ENCODE measurements at regions not wholly inside any gene's neighbourhood (a gene's known extent, or its start where the extent isn't known, plus 50 kb on each side); places are given as distances from the start of the nearest gene placed in this dataset.

DNA sequence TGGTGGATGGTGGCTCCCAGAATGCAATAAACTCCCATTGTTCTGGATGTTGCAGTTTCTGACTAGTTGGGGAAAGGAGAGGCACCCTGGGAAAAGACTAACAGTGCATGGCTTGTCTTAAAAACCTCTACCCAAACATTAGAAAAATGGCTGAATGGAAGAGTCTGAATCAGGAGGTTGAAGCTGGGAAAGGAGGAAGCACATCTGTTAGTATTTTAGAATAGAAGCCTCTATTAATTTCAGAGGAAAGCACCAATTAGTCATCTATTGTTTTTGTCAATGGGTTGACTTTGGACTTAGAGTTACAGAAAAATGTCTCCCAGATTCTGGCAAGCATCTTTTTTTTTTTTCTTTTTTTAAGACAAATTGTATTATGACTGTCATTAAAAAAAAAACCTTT, 56.1 kb upstream of the ELMO1 start:
- no peak overlapping the region for H3K4me3 ChIP-seq (ENCODE audit: low read depth, low read length)
- no peak for DNase-seq (ENCODE audit: low read depth)
- TF ChIP-seq, protein P1, sequence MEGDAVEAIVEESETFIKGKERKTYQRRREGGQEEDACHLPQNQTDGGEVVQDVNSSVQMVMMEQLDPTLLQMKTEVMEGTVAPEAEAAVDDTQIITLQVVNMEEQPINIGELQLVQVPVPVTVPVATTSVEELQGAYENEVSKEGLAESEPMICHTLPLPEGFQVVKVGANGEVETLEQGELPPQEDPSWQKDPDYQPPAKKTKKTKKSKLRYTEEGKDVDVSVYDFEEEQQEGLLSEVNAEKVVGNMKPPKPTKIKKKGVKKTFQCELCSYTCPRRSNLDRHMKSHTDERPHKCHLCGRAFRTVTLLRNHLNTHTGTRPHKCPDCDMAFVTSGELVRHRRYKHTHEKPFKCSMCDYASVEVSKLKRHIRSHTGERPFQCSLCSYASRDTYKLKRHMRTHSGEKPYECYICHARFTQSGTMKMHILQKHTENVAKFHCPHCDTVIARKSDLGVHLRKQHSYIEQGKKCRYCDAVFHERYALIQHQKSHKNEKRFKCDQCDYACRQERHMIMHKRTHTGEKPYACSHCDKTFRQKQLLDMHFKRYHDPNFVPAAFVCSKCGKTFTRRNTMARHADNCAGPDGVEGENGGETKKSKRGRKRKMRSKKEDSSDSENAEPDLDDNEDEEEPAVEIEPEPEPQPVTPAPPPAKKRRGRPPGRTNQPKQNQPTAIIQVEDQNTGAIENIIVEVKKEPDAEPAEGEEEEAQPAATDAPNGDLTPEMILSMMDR (IDR thresholded peaks at IDR 0.05; ENCODE audit: insufficient read depth, low read depth, low read length, missing control alignments), result no peak

DNA sequence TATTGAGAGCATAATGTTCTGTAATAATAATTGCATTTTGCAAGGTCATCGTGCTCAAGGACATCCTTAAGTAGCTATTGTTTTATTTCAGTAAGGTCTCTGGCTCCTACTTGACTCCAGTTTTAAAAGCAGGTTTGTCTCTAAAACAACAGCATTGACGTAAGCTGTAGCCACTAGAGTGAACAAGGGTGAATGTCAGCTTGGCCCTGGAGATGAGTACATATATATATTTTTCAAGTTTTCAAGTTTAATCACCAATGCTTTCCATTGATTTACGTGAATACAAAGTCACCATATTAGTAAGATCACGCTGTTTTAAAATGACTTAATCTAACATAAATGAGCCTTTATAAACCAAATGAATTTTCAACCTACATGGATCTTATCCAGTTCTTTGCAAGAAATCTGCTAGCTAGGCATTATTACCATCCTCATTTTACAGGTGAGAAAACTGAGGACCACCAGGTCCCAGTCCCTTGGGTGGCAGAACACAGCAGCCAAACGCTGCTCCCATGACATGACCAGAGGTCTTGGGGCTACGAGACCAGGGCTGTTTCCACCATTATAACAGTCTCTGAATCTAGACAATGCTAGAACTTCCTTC, 57.2 kb upstream of the ELMO1 start:
- no peak overlapping the region for H3K4me3 ChIP-seq (ENCODE audit: low read depth, low read length)
- TF ChIP-seq, protein P1 (IDR thresholded peaks at IDR 0.05; ENCODE audit: insufficient read depth, low read depth, low read length, missing control alignments), result no peak
- no peak for DNase-seq (ENCODE audit: low read depth)

GRCh38 chr7:37508118-37508517, 59.5 kb upstream of the ELMO1 start:
- no peak for DNase-seq (ENCODE audit: low read depth)
- no peak overlapping the region for H3K4me3 ChIP-seq (ENCODE audit: low read depth, low read length)
- TF ChIP-seq, protein P1 (IDR thresholded peaks at IDR 0.05; ENCODE audit: insufficient read depth, low read depth, low read length, missing control alignments), result no peak

GRCh38 chr7:37510043-37510634, 61.5 kb upstream of the ELMO1 start:
- H3K4me3 ChIP-seq (ENCODE audit: low read depth, low read length), result no peak overlapping the region
- TF ChIP-seq, protein P1 (IDR thresholded peaks at IDR 0.05; ENCODE audit: insufficient read depth, low read depth, low read length, missing control alignments), result peak; percentile 77
- DNase-seq (ENCODE audit: low read depth), result peak; percentile 42

DNA sequence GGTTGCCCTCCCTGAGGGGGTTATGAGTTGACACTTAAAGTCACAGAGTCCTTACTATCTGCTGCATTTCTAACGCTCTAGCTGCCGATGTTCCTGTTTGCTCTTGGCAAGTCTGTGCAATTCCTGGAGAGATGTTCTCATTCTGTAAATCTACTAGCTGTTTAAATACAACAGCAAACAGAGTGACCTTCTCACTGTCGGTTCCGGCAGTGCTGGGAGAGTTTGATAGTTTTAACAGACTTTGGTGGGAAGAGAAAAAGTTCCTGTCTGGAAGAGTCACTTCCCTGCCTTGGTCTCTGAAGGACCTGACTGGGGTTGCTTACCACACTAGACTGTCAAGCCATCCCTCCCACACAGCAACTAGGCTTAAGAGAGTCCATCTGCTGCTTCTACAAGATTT, 63.3 kb upstream of the ELMO1 start:
- TF ChIP-seq, protein P1 (IDR thresholded peaks at IDR 0.05; ENCODE audit: insufficient read depth, low read depth, low read length, missing control alignments), result no peak
- no peak overlapping the region for H3K4me3 ChIP-seq (ENCODE audit: low read depth, low read length)
- no peak for DNase-seq (ENCODE audit: low read depth)

GRCh38 chr7:37514497-37514896, 65.8 kb upstream of the ELMO1 start:
- H3K4me3 ChIP-seq (ENCODE audit: low read depth, low read length), result no peak overlapping the region
- DNase-seq (ENCODE audit: low read depth), result no peak
- TF ChIP-seq, protein P1 (IDR thresholded peaks at IDR 0.05; ENCODE audit: insufficient read depth, low read depth, low read length, missing control alignments), result no peak

DNA sequence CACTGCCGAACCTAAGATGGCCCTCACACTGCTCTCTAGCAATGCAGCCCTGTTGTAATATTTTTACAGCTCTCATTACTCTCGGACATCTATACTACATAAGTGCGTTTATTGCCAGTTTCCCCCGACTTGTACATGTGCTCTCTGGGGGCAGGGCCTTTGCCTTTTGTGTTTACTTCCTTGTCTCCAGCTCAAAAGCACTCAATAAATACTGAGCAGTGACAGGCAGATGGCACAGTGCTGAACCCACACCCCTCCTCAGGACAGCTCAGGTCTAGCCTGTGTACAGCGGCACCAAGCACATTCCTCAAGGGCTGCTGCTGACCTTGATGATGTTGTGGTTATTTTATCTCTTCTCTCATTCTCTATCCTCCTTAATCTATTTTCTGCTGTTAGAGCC, 68.0 kb upstream of the ELMO1 start:
- no peak overlapping the region for H3K4me3 ChIP-seq (ENCODE audit: low read depth, low read length)
- DNase-seq (ENCODE audit: low read depth), result no peak

More for the DNA sequence above, 68.0 kb upstream of the ELMO1 start:
- TF ChIP-seq, protein P1 (IDR thresholded peaks at IDR 0.05; ENCODE audit: insufficient read depth, low read depth, low read length, missing control alignments), result no peak
